WI38 (cell line): ENCODE measurements at regions not wholly inside any gene's neighbourhood (a gene's known extent, or its start where the extent isn't known, plus 50 kb on each side); places are given as distances from the start of the nearest gene placed in this dataset.

Experiments used
- H3K4me3 ChIP-seq: 2 replicates; pipeline ENCODE4 v1.5.1; 2011; ENCODE audit warnings: low read depth, mild to moderate bottlenecking, control low read depth, low read length
- TF ChIP-seq, protein P1 (sequence below): IDR thresholded peaks from 2 replicates; pipeline ENCODE4 v1.5.1; 2012; ENCODE audit warnings: low read depth, mild to moderate bottlenecking, control low read depth, low read length

DNA sequence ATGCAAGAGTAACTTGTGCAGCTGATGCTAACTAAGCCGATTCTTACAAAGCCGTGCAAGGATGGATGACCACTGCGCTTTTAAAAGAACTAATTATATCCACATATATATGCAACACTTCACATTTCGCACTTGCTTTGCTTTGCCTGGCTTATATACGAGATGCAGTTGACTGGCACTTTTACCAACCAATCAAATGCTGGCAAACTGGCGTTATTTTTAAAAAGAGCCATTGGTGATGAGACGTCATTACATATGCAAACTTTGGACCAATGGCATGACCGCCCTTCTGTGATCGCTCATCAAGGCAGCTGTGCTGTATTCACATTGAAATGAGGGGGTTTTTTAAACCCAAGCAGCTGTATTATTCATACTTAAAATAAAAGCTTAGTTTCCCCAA, 1147.7 kb upstream of the WWC1 start:
- no peak overlapping the region for H3K4me3 ChIP-seq
- TF ChIP-seq, protein P1, sequence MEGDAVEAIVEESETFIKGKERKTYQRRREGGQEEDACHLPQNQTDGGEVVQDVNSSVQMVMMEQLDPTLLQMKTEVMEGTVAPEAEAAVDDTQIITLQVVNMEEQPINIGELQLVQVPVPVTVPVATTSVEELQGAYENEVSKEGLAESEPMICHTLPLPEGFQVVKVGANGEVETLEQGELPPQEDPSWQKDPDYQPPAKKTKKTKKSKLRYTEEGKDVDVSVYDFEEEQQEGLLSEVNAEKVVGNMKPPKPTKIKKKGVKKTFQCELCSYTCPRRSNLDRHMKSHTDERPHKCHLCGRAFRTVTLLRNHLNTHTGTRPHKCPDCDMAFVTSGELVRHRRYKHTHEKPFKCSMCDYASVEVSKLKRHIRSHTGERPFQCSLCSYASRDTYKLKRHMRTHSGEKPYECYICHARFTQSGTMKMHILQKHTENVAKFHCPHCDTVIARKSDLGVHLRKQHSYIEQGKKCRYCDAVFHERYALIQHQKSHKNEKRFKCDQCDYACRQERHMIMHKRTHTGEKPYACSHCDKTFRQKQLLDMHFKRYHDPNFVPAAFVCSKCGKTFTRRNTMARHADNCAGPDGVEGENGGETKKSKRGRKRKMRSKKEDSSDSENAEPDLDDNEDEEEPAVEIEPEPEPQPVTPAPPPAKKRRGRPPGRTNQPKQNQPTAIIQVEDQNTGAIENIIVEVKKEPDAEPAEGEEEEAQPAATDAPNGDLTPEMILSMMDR = no peak

DNA sequence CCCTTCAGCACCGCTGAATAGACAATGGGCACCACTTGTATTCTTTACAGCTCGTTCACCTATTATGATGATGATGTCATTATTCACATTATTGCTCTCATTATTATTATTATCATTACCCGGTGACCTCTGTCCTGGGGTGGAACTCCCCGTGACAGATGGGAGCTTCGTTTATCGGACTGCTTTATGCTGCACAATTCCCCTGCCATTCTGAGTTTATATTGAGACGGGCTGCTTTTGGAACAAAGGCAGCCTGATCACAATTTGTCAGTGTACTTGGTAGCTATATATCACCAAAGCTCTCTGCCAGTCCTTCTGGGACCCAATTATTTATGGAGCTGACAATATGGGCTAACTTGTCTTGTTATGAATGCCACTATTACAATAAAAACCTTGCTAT, 1145.6 kb upstream of the WWC1 start:
- TF ChIP-seq, protein P1 = no peak
- no peak overlapping the region for H3K4me3 ChIP-seq

DNA sequence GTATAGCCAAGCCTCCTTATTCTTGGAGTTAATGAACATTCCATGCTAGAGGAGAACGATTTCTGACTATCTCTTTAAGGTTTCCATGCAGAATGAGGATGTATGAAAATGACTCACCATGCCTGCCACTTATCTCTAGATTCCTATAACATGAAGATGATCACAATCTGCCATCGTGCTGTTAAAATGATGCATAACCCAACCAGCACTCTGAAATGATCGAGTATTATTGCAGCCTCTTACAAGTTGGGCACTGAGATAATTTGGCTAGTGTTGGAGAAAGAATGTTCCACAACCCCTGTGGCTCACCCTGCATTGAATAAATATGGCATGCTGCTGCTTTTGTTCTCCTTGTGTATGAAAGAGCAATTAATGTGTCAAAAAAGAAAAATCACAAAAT, 1143.6 kb upstream of the WWC1 start:
- TF ChIP-seq, protein P1 = no peak

DNA sequence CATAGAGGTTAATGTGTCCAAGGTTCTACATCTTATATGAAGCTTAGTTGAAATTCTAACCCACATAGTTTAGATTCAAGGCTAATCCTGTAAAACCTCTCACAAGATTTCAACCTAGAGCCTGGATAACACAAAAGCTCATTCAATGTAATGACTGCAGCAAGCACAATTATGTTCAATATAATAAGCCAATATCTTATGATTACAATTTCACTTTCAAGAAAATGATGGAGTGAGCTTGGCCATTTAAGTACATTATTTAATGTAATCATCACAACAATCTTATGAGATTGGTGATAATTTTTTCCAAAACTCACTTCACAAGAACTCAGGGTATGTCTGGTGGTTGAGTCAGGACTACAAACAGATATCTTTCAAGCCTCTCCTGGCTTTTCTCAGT, 1140.8 kb upstream of the WWC1 start:
- TF ChIP-seq, protein P1 = no peak
- no peak overlapping the region for H3K4me3 ChIP-seq

More for the DNA sequence above, 1143.6 kb upstream of the WWC1 start:
- no peak overlapping the region for H3K4me3 ChIP-seq

DNA sequence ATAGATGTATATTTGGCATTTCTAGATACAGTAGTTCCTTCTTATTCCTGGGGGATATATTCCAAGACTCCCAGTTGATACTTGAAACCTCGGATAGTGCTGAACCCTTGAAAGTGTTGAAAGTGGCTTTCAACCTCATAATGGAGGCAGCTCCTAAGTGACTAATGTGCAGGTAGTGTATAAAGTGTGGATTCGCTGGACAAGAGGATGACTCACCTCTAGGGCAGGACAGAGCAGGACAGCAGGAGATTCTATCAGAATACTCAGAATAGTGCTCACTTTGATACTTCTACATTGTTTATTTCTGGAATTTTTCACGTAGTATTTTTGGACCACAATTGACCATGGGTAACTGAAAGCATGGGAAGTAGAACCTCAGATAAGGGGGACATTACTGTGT, 1138.9 kb upstream of the WWC1 start:
- TF ChIP-seq, protein P1 = no peak

DNA sequence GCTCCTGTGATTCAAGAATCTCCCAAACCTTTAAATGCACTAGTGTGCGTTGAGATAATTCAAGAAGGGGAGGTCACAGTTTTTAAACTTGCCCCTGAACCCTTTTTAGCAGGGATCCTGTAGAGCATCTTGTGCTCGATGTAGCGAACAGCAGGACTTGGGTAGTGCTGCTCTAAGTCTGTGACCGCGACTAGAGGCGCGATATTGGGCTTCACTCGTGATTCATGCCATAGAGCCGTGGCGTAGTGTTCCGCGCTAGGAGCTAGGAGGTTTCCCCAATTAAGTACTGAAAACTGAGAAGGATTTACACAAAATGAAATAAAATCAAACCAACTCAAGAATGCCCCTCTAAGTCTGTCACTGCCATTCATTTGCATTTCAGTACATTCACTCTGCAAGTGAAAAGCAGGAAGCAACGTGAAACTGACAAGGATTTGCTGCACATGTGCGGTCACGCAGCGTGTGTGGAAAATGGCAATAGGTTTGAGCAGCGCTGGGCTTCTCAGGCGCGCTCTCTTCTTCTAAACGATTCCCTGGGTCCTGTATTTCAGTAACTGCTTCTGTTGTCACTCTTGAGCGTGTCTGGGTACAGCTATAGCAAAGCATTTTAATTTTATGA, 1135.9 kb upstream of the WWC1 start:
- TF ChIP-seq, protein P1 = no peak
- no peak overlapping the region for H3K4me3 ChIP-seq

More for the DNA sequence above, 1138.9 kb upstream of the WWC1 start:
- no peak overlapping the region for H3K4me3 ChIP-seq

DNA sequence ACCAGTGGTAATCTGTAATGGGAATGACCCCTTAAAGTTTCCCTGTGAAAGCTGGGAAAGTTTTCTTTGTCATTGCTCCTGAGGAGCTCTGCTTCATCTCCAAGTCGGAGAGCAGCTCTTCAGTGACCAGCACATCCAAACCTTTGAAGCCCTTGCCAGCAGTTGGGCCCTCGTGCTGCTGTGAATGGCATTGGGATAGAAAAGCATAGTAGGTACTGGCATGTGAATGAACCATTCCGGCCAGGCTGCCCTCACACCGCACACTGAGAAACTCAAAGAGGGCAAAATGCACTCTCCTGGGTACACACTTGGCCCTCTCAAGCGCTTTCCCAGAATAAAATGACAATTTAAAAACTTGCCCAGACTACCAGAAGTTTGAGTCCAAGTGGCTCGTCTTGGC, 1135.0 kb upstream of the WWC1 start:
- TF ChIP-seq, protein P1 = no peak
- H3K4me3 ChIP-seq = no peak overlapping the region
